Panc1 (cell line): ENCODE measurements at regions not wholly inside any gene's neighbourhood (a gene's known extent, or its start where the extent isn't known, plus 50 kb on each side); places are given as distances from the start of the nearest gene placed in this dataset.

Source experiments
- POLR2AphosphoS5 ChIP-seq: IDR thresholded peaks from 2 replicates; pipeline ENCODE4 v1.6.1; 2012; ENCODE audit warnings: mild to moderate bottlenecking, low read depth, low read length, moderate library complexity
- SIN3A ChIP-seq: IDR thresholded peaks from 2 replicates; pipeline ENCODE4 v1.6.1; 2012; ENCODE audit warnings: low read depth, mild to moderate bottlenecking, low read length, moderate library complexity, borderline replicate concordance; ENCODE audit not compliant: insufficient read depth
- TF ChIP-seq, protein P1 (sequence below): fragments of 450-650 bp; IDR thresholded peaks from 2 replicates; pipeline ENCODE4 v1.5.1; 2017; ENCODE audit warnings: mild to moderate bottlenecking

GRCh38 chr4:114192854-114193253 lies 213.4 kb upstream of the ARSJ start:
- no peak for TF ChIP-seq POLR2AphosphoS5
- TF ChIP-seq, protein P1, sequence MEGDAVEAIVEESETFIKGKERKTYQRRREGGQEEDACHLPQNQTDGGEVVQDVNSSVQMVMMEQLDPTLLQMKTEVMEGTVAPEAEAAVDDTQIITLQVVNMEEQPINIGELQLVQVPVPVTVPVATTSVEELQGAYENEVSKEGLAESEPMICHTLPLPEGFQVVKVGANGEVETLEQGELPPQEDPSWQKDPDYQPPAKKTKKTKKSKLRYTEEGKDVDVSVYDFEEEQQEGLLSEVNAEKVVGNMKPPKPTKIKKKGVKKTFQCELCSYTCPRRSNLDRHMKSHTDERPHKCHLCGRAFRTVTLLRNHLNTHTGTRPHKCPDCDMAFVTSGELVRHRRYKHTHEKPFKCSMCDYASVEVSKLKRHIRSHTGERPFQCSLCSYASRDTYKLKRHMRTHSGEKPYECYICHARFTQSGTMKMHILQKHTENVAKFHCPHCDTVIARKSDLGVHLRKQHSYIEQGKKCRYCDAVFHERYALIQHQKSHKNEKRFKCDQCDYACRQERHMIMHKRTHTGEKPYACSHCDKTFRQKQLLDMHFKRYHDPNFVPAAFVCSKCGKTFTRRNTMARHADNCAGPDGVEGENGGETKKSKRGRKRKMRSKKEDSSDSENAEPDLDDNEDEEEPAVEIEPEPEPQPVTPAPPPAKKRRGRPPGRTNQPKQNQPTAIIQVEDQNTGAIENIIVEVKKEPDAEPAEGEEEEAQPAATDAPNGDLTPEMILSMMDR = no peak
- TF ChIP-seq SIN3A = no peak
